ENCODE measurements at regions not wholly inside any gene's neighbourhood (a gene's known extent, or its start where the extent isn't known, plus 50 kb on each side); places are given as distances from the start of the nearest gene placed in this dataset.

- Histone ChIP-seq H3K4me3 (ENCODE audit: insufficient read depth, low read length, poor library complexity, severe bottlenecking) (no peak overlapping the region), H3K9ac (ENCODE audit: low read length) (no peak overlapping the region), H3K27me3 (ENCODE audit: low read length) (no peaks in the 10 kb centered on the region), H4K20me1 (ENCODE audit: low read depth, low read length) (no peaks in the 10 kb centered on the region), H3K9me3 (ENCODE audit: insufficient read depth, low read length) (peaks cover 12% of the 10 kb centered on the region; the same call in 1 of the 2 replicates), H3K79me2 (ENCODE audit: insufficient read depth, low read length) (no peaks in the 10 kb centered on the region), H3F3A (ENCODE audit: insufficient read depth) (no peaks in the 10 kb centered on the region), H3K4me2 (ENCODE audit: low read depth, low read length, poor library complexity, severe bottlenecking) (no peak overlapping the region), H2AFZ (ENCODE audit: low read depth, low read length, severe bottlenecking) (no peak overlapping the region), H3K36me3 (ENCODE audit: low read length) (no peaks in the 10 kb centered on the region), H3K9me2 (replicated peaks; ENCODE audit: insufficient read depth, low read length) (no peaks in the 10 kb centered on the region), H3K27ac (ENCODE audit: low read depth, low read length) (no peak overlapping the region)
- TF ChIP-seq EZH2phosphoT487 (conservative IDR thresholded peaks at IDR 0.05; ENCODE audit: low read length) (no peak), CTCF (IDR thresholded peaks at IDR 0.05; ENCODE audit: insufficient read depth, low read length, poor library complexity, severe bottlenecking) (no peak)
These were observed 149.6 kb downstream of the QRSL1 start for GRCh38 chr6:106778943-106779342.

- H3K4me3 ChIP-seq (ENCODE audit: insufficient read depth, low read length, poor library complexity, severe bottlenecking), result no peak overlapping the region
- no peak for TF ChIP-seq EZH2phosphoT487 (conservative IDR thresholded peaks at IDR 0.05; ENCODE audit: low read length)
- TF ChIP-seq CTCF (IDR thresholded peaks at IDR 0.05; ENCODE audit: insufficient read depth, low read length, poor library complexity, severe bottlenecking), result no peak
- H3K36me3 ChIP-seq (ENCODE audit: low read length), result 0 out of 2 replicates have a peak, but pooled peaks cover 3% of the 10 kb centered on the region
- no peaks in the 10 kb centered on the region for H3F3A ChIP-seq (ENCODE audit: insufficient read depth)
- H3K27me3 ChIP-seq (ENCODE audit: low read length), result no peaks in the 10 kb centered on the region
- no peak overlapping the region for H3K9ac ChIP-seq (ENCODE audit: low read length)
- H3K9me3 ChIP-seq (ENCODE audit: insufficient read depth, low read length), result peaks cover 21% of the 10 kb centered on the region; the same call in 1 of the 2 replicates
- no peaks in the 10 kb centered on the region for H4K20me1 ChIP-seq (ENCODE audit: low read depth, low read length)
- H3K9me2 ChIP-seq (replicated peaks; ENCODE audit: insufficient read depth, low read length), result no peaks in the 10 kb centered on the region
- H2AFZ ChIP-seq (ENCODE audit: low read depth, low read length, severe bottlenecking), result no peak overlapping the region
- no peak overlapping the region for H3K4me2 ChIP-seq (ENCODE audit: low read depth, low read length, poor library complexity, severe bottlenecking)
- no peaks in the 10 kb centered on the region for H3K79me2 ChIP-seq (ENCODE audit: insufficient read depth, low read length)
- H3K27ac ChIP-seq (ENCODE audit: low read depth, low read length), result no peak overlapping the region
These were observed 144.7 kb downstream of the QRSL1 start for GRCh38 chr6:106773996-106774629.

- no peaks in the 10 kb centered on the region for H4K20me1 ChIP-seq (ENCODE audit: low read depth, low read length)
- no peak overlapping the region for H3K27ac ChIP-seq (ENCODE audit: low read depth, low read length)
- TF ChIP-seq EZH2phosphoT487 (conservative IDR thresholded peaks at IDR 0.05; ENCODE audit: low read length) (no peak), CTCF (IDR thresholded peaks at IDR 0.05; ENCODE audit: insufficient read depth, low read length, poor library complexity, severe bottlenecking) (no peak)
- H2AFZ ChIP-seq (ENCODE audit: low read depth, low read length, severe bottlenecking), result no peak overlapping the region
- H3K36me3 ChIP-seq (ENCODE audit: low read length), result 0 out of 2 replicates have a peak, but pooled peaks cover 3% of the 10 kb centered on the region
- H3F3A ChIP-seq (ENCODE audit: insufficient read depth), result no peaks in the 10 kb centered on the region
- no peaks in the 10 kb centered on the region for H3K79me2 ChIP-seq (ENCODE audit: insufficient read depth, low read length)
- no peak overlapping the region for H3K4me2 ChIP-seq (ENCODE audit: low read depth, low read length, poor library complexity, severe bottlenecking)
- no peak overlapping the region for H3K4me3 ChIP-seq (ENCODE audit: insufficient read depth, low read length, poor library complexity, severe bottlenecking)
- no peaks in the 10 kb centered on the region for H3K9me2 ChIP-seq (replicated peaks; ENCODE audit: insufficient read depth, low read length)
- H3K9me3 ChIP-seq (ENCODE audit: insufficient read depth, low read length), result peaks cover 15% of the 10 kb centered on the region; the same call in 1 of the 2 replicates
- H3K27me3 ChIP-seq (ENCODE audit: low read length), result no peaks in the 10 kb centered on the region
- no peak overlapping the region for H3K9ac ChIP-seq (ENCODE audit: low read length)
These were observed 144.1 kb downstream of the QRSL1 start for GRCh38 chr6:106773522-106773921.

Measured in SU-DHL-6 (cell line).